ENCODE measurements at regions not wholly inside any gene's neighbourhood (a gene's known extent, or its start where the extent isn't known, plus 50 kb on each side); places are given as distances from the start of the nearest gene placed in this dataset.

DNA sequence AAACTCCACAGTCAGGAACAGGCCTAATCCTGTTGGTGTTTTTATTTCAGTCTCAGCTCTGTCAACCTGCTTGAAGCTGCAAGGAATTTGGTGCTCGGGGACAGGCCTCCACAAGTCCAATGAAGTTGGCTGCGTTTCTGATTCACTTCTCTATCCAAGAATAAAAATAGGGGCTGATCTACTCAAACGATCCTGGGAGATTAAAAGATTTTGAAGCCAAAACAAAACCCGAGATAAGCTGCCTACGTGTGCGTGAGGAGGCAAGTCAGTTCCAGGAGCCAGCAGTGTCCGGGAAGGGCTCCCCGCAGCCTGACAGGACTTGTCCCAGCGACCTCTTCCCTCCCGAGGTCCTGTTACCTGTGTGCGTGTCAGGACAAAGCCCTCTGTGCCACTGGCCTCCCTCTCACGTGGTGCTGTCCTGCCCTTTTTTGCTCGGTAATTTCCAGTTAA is 98.0 kb downstream of the ETS2 start:
- TF ChIP-seq CSDC2 (CRISPR knock-in tag; IDR thresholded peaks at IDR 0.05) (no peak), BACH2 (CRISPR knock-in tag; IDR thresholded peaks at IDR 0.05; ENCODE audit: borderline replicate concordance) (no peak), SNAI2 (CRISPR knock-in tag; IDR thresholded peaks at IDR 0.05) (no peak), ZNF565 (CRISPR knock-in tag; conservative IDR thresholded peaks at IDR 0.05; ENCODE audit: low read depth) (no peak)
- TF ChIP-seq, protein P1, sequence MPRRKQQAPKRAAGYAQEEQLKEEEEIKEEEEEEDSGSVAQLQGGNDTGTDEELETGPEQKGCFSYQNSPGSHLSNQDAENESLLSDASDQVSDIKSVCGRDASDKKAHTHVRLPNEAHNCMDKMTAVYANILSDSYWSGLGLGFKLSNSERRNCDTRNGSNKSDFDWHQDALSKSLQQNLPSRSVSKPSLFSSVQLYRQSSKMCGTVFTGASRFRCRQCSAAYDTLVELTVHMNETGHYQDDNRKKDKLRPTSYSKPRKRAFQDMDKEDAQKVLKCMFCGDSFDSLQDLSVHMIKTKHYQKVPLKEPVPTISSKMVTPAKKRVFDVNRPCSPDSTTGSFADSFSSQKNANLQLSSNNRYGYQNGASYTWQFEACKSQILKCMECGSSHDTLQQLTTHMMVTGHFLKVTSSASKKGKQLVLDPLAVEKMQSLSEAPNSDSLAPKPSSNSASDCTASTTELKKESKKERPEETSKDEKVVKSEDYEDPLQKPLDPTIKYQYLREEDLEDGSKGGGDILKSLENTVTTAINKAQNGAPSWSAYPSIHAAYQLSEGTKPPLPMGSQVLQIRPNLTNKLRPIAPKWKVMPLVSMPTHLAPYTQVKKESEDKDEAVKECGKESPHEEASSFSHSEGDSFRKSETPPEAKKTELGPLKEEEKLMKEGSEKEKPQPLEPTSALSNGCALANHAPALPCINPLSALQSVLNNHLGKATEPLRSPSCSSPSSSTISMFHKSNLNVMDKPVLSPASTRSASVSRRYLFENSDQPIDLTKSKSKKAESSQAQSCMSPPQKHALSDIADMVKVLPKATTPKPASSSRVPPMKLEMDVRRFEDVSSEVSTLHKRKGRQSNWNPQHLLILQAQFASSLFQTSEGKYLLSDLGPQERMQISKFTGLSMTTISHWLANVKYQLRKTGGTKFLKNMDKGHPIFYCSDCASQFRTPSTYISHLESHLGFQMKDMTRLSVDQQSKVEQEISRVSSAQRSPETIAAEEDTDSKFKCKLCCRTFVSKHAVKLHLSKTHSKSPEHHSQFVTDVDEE (CRISPR knock-in tag; IDR thresholded peaks at IDR 0.05): no peak
- TF ChIP-seq, protein P2, sequence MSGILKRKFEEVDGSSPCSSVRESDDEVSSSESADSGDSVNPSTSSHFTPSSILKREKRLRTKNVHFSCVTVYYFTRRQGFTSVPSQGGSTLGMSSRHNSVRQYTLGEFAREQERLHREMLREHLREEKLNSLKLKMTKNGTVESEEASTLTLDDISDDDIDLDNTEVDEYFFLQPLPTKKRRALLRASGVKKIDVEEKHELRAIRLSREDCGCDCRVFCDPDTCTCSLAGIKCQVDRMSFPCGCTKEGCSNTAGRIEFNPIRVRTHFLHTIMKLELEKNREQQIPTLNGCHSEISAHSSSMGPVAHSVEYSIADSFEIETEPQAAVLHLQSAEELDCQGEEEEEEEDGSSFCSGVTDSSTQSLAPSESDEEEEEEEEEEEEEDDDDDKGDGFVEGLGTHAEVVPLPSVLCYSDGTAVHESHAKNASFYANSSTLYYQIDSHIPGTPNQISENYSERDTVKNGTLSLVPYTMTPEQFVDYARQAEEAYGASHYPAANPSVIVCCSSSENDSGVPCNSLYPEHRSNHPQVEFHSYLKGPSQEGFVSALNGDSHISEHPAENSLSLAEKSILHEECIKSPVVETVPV (CRISPR knock-in tag; IDR thresholded peaks at IDR 0.05): no peak
- no peak for ATAC-seq

DNA sequence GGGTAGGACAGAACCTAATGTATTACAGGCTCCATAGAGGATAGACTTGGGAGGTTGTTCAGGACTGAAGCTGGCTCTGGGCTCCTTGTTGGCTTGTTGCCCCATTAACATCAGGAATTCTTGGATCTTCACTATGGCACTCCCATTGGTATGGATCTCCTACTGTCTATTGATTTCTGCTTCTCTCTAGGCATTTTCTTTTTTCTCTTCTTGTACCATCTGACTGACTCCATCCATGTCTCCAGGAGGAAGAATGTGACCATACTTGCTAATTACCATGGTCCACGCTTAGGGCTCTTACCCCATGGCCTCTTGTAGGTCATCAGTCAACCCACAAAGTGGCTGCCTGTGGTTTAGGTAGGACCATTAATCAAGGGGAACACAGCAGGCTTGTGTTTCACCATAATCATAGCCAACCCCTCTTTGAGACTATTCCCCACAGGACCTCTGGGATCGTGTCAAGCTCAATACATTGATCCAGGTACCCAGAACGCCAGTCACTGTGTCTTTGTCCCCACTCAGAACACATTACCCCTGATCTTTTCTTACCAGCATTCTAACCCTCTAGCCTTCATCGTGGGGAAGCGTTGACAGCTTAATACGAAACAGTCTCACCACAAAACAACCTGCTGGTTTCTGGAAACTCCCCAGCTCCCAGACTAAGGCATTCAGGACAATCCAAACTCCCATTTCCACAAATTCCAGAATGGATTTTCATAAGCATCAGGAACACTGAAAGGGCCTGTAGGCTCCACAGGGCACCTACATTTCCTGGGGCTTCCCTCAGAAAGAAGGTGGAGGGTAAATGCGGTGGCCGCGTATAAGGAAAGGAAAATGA is 97.1 kb downstream of the ETS2 start:
- no peak for ATAC-seq
- TF ChIP-seq PPARA (CRISPR knock-in tag; IDR thresholded peaks at IDR 0.05; ENCODE audit: borderline replicate concordance): no peak
- TF ChIP-seq ESRRG (CRISPR knock-in tag; IDR thresholded peaks at IDR 0.05): no peak
- no peak for TF ChIP-seq TCF4 (CRISPR knock-in tag; IDR thresholded peaks at IDR 0.05; ENCODE audit: borderline replicate concordance)
- TF ChIP-seq ARNTL (CRISPR knock-in tag; IDR thresholded peaks at IDR 0.05; ENCODE audit: borderline replicate concordance, low read depth): no peak
- TF ChIP-seq CSDC2 (CRISPR knock-in tag; IDR thresholded peaks at IDR 0.05): no peak
- TF ChIP-seq ZNF8 (CRISPR knock-in tag; IDR thresholded peaks at IDR 0.05): no peak
- TF ChIP-seq ZFP30 (CRISPR knock-in tag; IDR thresholded peaks at IDR 0.05): no peak
- no peak for TF ChIP-seq RARB (CRISPR knock-in tag; IDR thresholded peaks at IDR 0.05)
- TF ChIP-seq ZC3H10 (CRISPR knock-in tag; IDR thresholded peaks at IDR 0.05): no peak
- no peak for TF ChIP-seq SNAI2 (CRISPR knock-in tag; IDR thresholded peaks at IDR 0.05)
- no peak for TF ChIP-seq BACH2 (CRISPR knock-in tag; IDR thresholded peaks at IDR 0.05; ENCODE audit: borderline replicate concordance)
- TF ChIP-seq, protein P3, sequence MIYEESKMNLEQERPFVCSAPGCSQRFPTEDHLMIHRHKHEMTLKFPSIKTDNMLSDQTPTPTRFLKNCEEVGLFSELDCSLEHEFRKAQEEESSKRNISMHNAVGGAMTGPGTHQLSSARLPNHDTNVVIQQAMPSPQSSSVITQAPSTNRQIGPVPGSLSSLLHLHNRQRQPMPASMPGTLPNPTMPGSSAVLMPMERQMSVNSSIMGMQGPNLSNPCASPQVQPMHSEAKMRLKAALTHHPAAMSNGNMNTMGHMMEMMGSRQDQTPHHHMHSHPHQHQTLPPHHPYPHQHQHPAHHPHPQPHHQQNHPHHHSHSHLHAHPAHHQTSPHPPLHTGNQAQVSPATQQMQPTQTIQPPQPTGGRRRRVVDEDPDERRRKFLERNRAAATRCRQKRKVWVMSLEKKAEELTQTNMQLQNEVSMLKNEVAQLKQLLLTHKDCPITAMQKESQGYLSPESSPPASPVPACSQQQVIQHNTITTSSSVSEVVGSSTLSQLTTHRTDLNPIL (CRISPR knock-in tag; IDR thresholded peaks at IDR 0.05; ENCODE audit: low read depth): no peak
- TF ChIP-seq, protein P2 (CRISPR knock-in tag; IDR thresholded peaks at IDR 0.05): no peak
- TF ChIP-seq, protein P4, sequence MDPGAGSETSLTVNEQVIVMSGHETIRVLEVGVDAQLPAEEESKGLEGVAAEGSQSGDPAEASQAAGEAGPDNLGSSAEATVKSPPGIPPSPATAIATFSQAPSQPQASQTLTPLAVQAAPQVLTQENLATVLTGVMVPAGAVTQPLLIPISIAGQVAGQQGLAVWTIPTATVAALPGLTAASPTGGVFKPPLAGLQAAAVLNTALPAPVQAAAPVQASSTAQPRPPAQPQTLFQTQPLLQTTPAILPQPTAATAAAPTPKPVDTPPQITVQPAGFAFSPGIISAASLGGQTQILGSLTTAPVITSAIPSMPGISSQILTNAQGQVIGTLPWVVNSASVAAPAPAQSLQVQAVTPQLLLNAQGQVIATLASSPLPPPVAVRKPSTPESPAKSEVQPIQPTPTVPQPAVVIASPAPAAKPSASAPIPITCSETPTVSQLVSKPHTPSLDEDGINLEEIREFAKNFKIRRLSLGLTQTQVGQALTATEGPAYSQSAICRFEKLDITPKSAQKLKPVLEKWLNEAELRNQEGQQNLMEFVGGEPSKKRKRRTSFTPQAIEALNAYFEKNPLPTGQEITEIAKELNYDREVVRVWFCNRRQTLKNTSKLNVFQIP (CRISPR knock-in tag; IDR thresholded peaks at IDR 0.05; ENCODE audit: borderline replicate concordance, low read depth): no peak
- TF ChIP-seq ZFP3 (CRISPR knock-in tag; IDR thresholded peaks at IDR 0.05): no peak
- TF ChIP-seq, protein P5, sequence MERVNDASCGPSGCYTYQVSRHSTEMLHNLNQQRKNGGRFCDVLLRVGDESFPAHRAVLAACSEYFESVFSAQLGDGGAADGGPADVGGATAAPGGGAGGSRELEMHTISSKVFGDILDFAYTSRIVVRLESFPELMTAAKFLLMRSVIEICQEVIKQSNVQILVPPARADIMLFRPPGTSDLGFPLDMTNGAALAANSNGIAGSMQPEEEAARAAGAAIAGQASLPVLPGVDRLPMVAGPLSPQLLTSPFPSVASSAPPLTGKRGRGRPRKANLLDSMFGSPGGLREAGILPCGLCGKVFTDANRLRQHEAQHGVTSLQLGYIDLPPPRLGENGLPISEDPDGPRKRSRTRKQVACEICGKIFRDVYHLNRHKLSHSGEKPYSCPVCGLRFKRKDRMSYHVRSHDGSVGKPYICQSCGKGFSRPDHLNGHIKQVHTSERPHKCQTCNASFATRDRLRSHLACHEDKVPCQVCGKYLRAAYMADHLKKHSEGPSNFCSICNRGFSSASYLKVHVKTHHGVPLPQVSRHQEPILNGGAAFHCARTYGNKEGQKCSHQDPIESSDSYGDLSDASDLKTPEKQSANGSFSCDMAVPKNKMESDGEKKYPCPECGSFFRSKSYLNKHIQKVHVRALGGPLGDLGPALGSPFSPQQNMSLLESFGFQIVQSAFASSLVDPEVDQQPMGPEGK (CRISPR knock-in tag; IDR thresholded peaks at IDR 0.05; ENCODE audit: borderline replicate concordance): no peak
- TF ChIP-seq ZNF565 (CRISPR knock-in tag; conservative IDR thresholded peaks at IDR 0.05; ENCODE audit: low read depth): no peak
- TF ChIP-seq ISL1 (CRISPR knock-in tag; IDR thresholded peaks at IDR 0.05): no peak
- TF ChIP-seq TOX (CRISPR knock-in tag; IDR thresholded peaks at IDR 0.05; ENCODE audit: borderline replicate concordance): no peak
- TF ChIP-seq ZNF70 (CRISPR knock-in tag; IDR thresholded peaks at IDR 0.05): no peak
